Sigmoid colon (tissue), 4 donors: ENCODE measurements at regions not wholly inside any gene's neighbourhood (a gene's known extent, or its start where the extent isn't known, plus 50 kb on each side); places are given as distances from the start of the nearest gene placed in this dataset.

ENCODE experiments used
- CTCF ChIP-seq, 4 experiments: fragments of 450-650 bp in 3 of 4; fragments of 200-600 bp in 1 of 4; IDR thresholded peaks; one replicate each; pipeline ENCODE4 v1.5.1; 2016 to 2019; ENCODE audit warnings: antibody characterized with exemption in 4 of 4, mild to moderate bottlenecking in 3 of 4, moderate library complexity in 2 of 4
- EP300 ChIP-seq, 4 donors: sonication (generic); formaldehyde crosslinking; IDR thresholded peaks; one replicate each; pipeline ENCODE4 v1.6.1; 2017; ENCODE audit warnings: antibody characterized with exemption in 4 of 4
- POLR2A ChIP-seq, 2 donors: fragments of 450-650 bp; IDR thresholded peaks; one replicate each; pipeline ENCODE4 v1.6.1; 2016; ENCODE audit warnings: antibody characterized with exemption in 2 of 2, mild to moderate bottlenecking in 2 of 2, moderate library complexity in 2 of 2
- POLR2AphosphoS5 ChIP-seq, 4 donors: sonication (generic); formaldehyde crosslinking; IDR thresholded peaks; one replicate each; pipeline ENCODE4 v1.6.1; 2017; ENCODE audit warnings: antibody characterized with exemption in 4 of 4

- no peak for TF ChIP-seq CTCF (IDR thresholded peaks at IDR 0.05)
- TF ChIP-seq POLR2A (IDR thresholded peaks at IDR 0.05) = no peak
- no peak for TF ChIP-seq POLR2AphosphoS5 (IDR thresholded peaks at IDR 0.05)
- TF ChIP-seq EP300 (IDR thresholded peaks at IDR 0.05) = no peak
Observed at GRCh38 chr4:187608001-187608421, 387.6 kb upstream of the ZFP42 start.
